H9 (cell line): ENCODE measurements at regions not wholly inside any gene's neighbourhood (a gene's known extent, or its start where the extent isn't known, plus 50 kb on each side); places are given as distances from the start of the nearest gene placed in this dataset.

Source experiments
- DNase-seq: peaks from one replicate; pipeline ENCODE4 v3.0.0-alpha.2; 2017
- H2AFZ ChIP-seq: one replicate; pipeline ENCODE4 v1.6.1; 2013; ENCODE audit warnings: mild to moderate bottlenecking, low read length, control low read depth, moderate library complexity
- H2AK5ac ChIP-seq: 2 replicates; pipeline ENCODE4 v1.6.1; 2013; ENCODE audit warnings: low read length, control low read depth, mixed read lengths; ENCODE audit not compliant: insufficient read length
- H2BK120ac ChIP-seq: one replicate; pipeline ENCODE4 v1.6.1; 2013; ENCODE audit warnings: low read depth, mild to moderate bottlenecking, low read length, control low read depth, inconsistent platforms; ENCODE audit not compliant: poor library complexity, severe bottlenecking
- H2BK12ac ChIP-seq: 2 replicates; pipeline ENCODE4 v1.6.1; 2013; ENCODE audit warnings: low read length, control low read depth, mixed read lengths, low read depth; ENCODE audit not compliant: insufficient read length
- H2BK15ac ChIP-seq: 2 replicates; pipeline ENCODE4 v1.6.1; 2013; ENCODE audit warnings: low read depth, low read length, control low read depth
- H2BK20ac ChIP-seq: one replicate; pipeline ENCODE4 v1.6.1; 2013; ENCODE audit warnings: low read depth, mild to moderate bottlenecking, low read length, control low read depth, inconsistent platforms; ENCODE audit not compliant: poor library complexity, severe bottlenecking
- H2BK5ac ChIP-seq: 2 replicates; pipeline ENCODE4 v1.6.1; 2013; ENCODE audit warnings: low read length, control low read depth, mixed read lengths; ENCODE audit not compliant: insufficient read length
- H3K14ac ChIP-seq: 2 replicates; pipeline ENCODE4 v1.6.1; 2013; ENCODE audit warnings: low read length, control low read depth; ENCODE audit not compliant: insufficient read depth
- H3K18ac ChIP-seq: 2 replicates; pipeline ENCODE4 v1.6.1; 2013; ENCODE audit warnings: low read depth, mild to moderate bottlenecking, mixed read lengths, low read length, control low read depth; ENCODE audit not compliant: insufficient read length
- H3K23ac ChIP-seq: 2 replicates; pipeline ENCODE4 v1.6.1; 2013; ENCODE audit warnings: low read length, control low read depth, mixed read lengths, low read depth; ENCODE audit not compliant: insufficient read length
- H3K23me2 ChIP-seq: 2 replicates; pipeline ENCODE4 v1.6.1; 2013; ENCODE audit warnings: low read depth, mild to moderate bottlenecking, mixed read lengths, low read length, control low read depth; ENCODE audit not compliant: insufficient read length, poor library complexity, severe bottlenecking
- H3K27ac ChIP-seq: 2 replicates; pipeline ENCODE4 v1.5.1; 2013; ENCODE audit warnings: low read length, control low read depth, mixed read lengths, low read depth; ENCODE audit not compliant: insufficient read length
- H3K27me3 ChIP-seq: 2 replicates; pipeline ENCODE4 v1.6.1; 2013; ENCODE audit warnings: low read length, control low read depth, inconsistent platforms; ENCODE audit not compliant: insufficient read depth
- H3K4ac ChIP-seq: 2 replicates; pipeline ENCODE4 v1.6.1; 2013; ENCODE audit warnings: low read depth, mild to moderate bottlenecking, control low read depth, inconsistent platforms, low read length, moderate library complexity
- H3K4me1 ChIP-seq: 2 replicates; pipeline ENCODE4 v1.6.1; 2013; ENCODE audit warnings: low read length, control low read depth, inconsistent platforms; ENCODE audit not compliant: insufficient read depth
- H3K4me2 ChIP-seq: 2 replicates; pipeline ENCODE4 v1.6.1; 2013; ENCODE audit warnings: low read length, control low read depth, mixed read lengths; ENCODE audit not compliant: insufficient read length, insufficient read depth
- H3K56ac ChIP-seq: 2 replicates; pipeline ENCODE4 v1.6.1; 2013; ENCODE audit warnings: low read depth, mild to moderate bottlenecking, mixed read lengths, low read length, control low read depth; ENCODE audit not compliant: insufficient read length
- H3K79me1 ChIP-seq: 2 replicates; pipeline ENCODE4 v1.6.1; 2013; ENCODE audit warnings: low read depth, mild to moderate bottlenecking, moderate library complexity, low read length, control low read depth, inconsistent platforms; ENCODE audit not compliant: insufficient read depth, poor library complexity, severe bottlenecking
- H3K79me2 ChIP-seq: 2 replicates; pipeline ENCODE4 v1.6.1; 2013; ENCODE audit warnings: low read length, control low read depth, inconsistent platforms; ENCODE audit not compliant: insufficient read depth
- H3K9ac ChIP-seq: 2 replicates; pipeline ENCODE4 v1.6.1; 2013; ENCODE audit warnings: low read length, control low read depth, mixed read lengths; ENCODE audit not compliant: insufficient read length; ENCODE audit errors: extremely low read depth
- H3K9me3 ChIP-seq: one replicate; pipeline ENCODE4 v1.6.1; 2013; ENCODE audit warnings: low read depth, low read length, inconsistent platforms; ENCODE audit not compliant: control insufficient read depth
- H3T11ph ChIP-seq: one replicate; pipeline ENCODE4 v1.6.1; 2013; ENCODE audit warnings: mild to moderate bottlenecking, low read length, control low read depth, inconsistent platforms
- H4K20me1 ChIP-seq: one replicate; pipeline ENCODE4 v1.6.1; 2013; ENCODE audit not compliant: control insufficient read depth, insufficient read length, insufficient read depth
- H4K5ac ChIP-seq: 2 replicates; pipeline ENCODE4 v1.6.1; 2013; ENCODE audit warnings: low read depth, mild to moderate bottlenecking, mixed read lengths, low read length, control low read depth; ENCODE audit not compliant: insufficient read length
- H4K8ac ChIP-seq: replicated peaks from 2 replicates; pipeline ENCODE4 v1.6.1; 2013; ENCODE audit warnings: low read length, control low read depth, mixed read lengths, low read depth; ENCODE audit not compliant: insufficient read length
- H4K91ac ChIP-seq: 2 replicates; pipeline ENCODE4 v1.6.1; 2013; ENCODE audit warnings: low read depth, mild to moderate bottlenecking, moderate library complexity, mixed read lengths, low read length, control low read depth; ENCODE audit not compliant: insufficient read length
- H3K27ac Mint-ChIP-seq, 3 experiments: 2 replicates in 2 of 3; 3 replicates in 1 of 3; pipeline ENCODE4 v1.8.0; 2020 to 2021; ENCODE audit warnings: mixed read lengths in 3 of 3, mild to moderate bottlenecking in 1 of 3, moderate library complexity in 1 of 3
- H3K27me3 Mint-ChIP-seq: 2 replicates; pipeline ENCODE4 v1.8.0; 2021; ENCODE audit warnings: low read depth, mild to moderate bottlenecking, moderate library complexity, mixed read lengths
- H3K36me3 Mint-ChIP-seq, 3 experiments: 2 replicates in 2 of 3; 3 replicates in 1 of 3; pipeline ENCODE4 v1.8.0; 2020 to 2021; ENCODE audit warnings: low read depth in 3 of 3, mixed read lengths in 3 of 3; ENCODE audit not compliant: insufficient read depth in 1 of 3
- H3K4me1 Mint-ChIP-seq, 2 experiments: 2 replicates each; pipeline ENCODE4 v1.8.0; 2020; ENCODE audit warnings: mixed read lengths in 2 of 2
- H3K4me3 Mint-ChIP-seq, 2 experiments: 2 replicates in 1 of 2; 3 replicates in 1 of 2; pipeline ENCODE4 v1.8.0; 2020 to 2021; ENCODE audit warnings: mild to moderate bottlenecking in 2 of 2, mixed read lengths in 2 of 2, moderate library complexity in 1 of 2
- H3K9me3 Mint-ChIP-seq, 2 experiments: 2 replicates in 1 of 2; 3 replicates in 1 of 2; pipeline ENCODE4 v1.8.0; 2020; ENCODE audit warnings: mild to moderate bottlenecking in 2 of 2, mixed read lengths in 2 of 2, moderate library complexity in 1 of 2
- CTCF ChIP-seq: fragments of 200-600 bp; sonication (generic); conservative IDR thresholded peaks from 3 replicates; pipeline ENCODE4 v1.8.0; 2021; ENCODE audit warnings: antibody characterized with exemption, mild to moderate bottlenecking
- WGBS: extraction: QIAGEN DNeasy Blood & Tissue Kit; methylation state at CpG from one replicate; pipeline ENCODE4 v1.1.7; 2013; ENCODE audit warnings: missing lambda C conversion rate, low lambda C conversion rate, mixed read lengths; ENCODE audit not compliant: insufficient read length; ENCODE audit errors: extremely low coverage; 5-methylcytosine and 5-hydroxymethylcytosine counted together

GRCh38 chr3:147538034-147538433 lies 128.9 kb downstream of the ZIC1 start:
- no peak overlapping the region for H3K56ac ChIP-seq
- no peak overlapping the region for H3K23ac ChIP-seq
- no peak overlapping the region for H2BK12ac ChIP-seq
- H3K27me3 ChIP-seq, result no peaks in the 10 kb centered on the region
- H2BK20ac ChIP-seq, result no peak overlapping the region
- no peaks in the 10 kb centered on the region for H3K9me3 ChIP-seq
- H3K4ac ChIP-seq, result no peak overlapping the region
- no peak for TF ChIP-seq CTCF
- no peaks in the 10 kb centered on the region for H3K79me2 ChIP-seq
- H2BK15ac ChIP-seq, result no peak overlapping the region
- H3K27ac ChIP-seq, result no peak overlapping the region
- no peaks in the 10 kb centered on the region for H3K23me2 ChIP-seq
- no CpG with 5 or more reads among the region's 4 CpGs for WGBS
- H4K91ac ChIP-seq, result no peak overlapping the region
- H2AK5ac ChIP-seq, result no peak overlapping the region
- H3K4me1 Mint-ChIP-seq, result no peaks in the 10 kb centered on the region
- H2BK5ac ChIP-seq, result no peak overlapping the region
- no peaks in the 10 kb centered on the region for H4K20me1 ChIP-seq
- H3K9ac ChIP-seq, result no peak overlapping the region
- H2BK120ac ChIP-seq, result no peak overlapping the region
- no peak overlapping the region for H3K4me2 ChIP-seq
- H3K14ac ChIP-seq, result no peak overlapping the region
- no peak overlapping the region for H2AFZ ChIP-seq
- no peaks in the 10 kb centered on the region for H3K79me1 ChIP-seq
- H3K36me3 Mint-ChIP-seq, result peaks cover 3 to 21% (median 5%) of the 10 kb centered on the region in 3 experiments; a peak in 5 of 7 replicates
- no peak overlapping the region for H4K5ac ChIP-seq
- H3K9me3 Mint-ChIP-seq, result peaks cover 11 to 19% of the 10 kb centered on the region in 2 experiments
- no peak for DNase-seq
- no peaks in the 10 kb centered on the region for H3K4me1 ChIP-seq
- H3T11ph ChIP-seq, result no peak overlapping the region
- H3K4me3 Mint-ChIP-seq, result no peak overlapping the region
- no peak overlapping the region for H3K27ac Mint-ChIP-seq
- H4K8ac ChIP-seq, result no peak overlapping the region
- no peak overlapping the region for H3K18ac ChIP-seq
- no peaks in the 10 kb centered on the region for H3K27me3 Mint-ChIP-seq
